Smooth muscle cell (in vitro differentiated cells): ENCODE measurements at regions not wholly inside any gene's neighbourhood (a gene's known extent, or its start where the extent isn't known, plus 50 kb on each side); places are given as distances from the start of the nearest gene placed in this dataset.

Source experiments
- DNase-seq: peaks from one replicate; lab custom pipeline; 2025; ENCODE audit not compliant: unreplicated experiment; lab: John Stamatoyannopoulos, UW
- H2AFZ ChIP-seq: fragments of 200-600 bp; sonication (generic); 2 replicates; pipeline ENCODE4 v1.6.0; 2016; ENCODE audit warnings: antibody characterized with exemption, low read depth, mild to moderate bottlenecking
- H3F3A ChIP-seq: fragments of 200-600 bp; sonication (generic); 2 replicates; pipeline ENCODE4 v1.6.0; 2017; ENCODE audit warnings: antibody characterized with exemption, low read depth
- H3K27ac ChIP-seq: fragments of 200-600 bp; sonication (generic); 2 replicates; pipeline ENCODE4 v1.5.1; 2016; ENCODE audit warnings: low read depth, mild to moderate bottlenecking
- H3K27me3 ChIP-seq: fragments of 200-600 bp; sonication (generic); 2 replicates; pipeline ENCODE4 v1.6.1; 2016; ENCODE audit warnings: low read depth, mild to moderate bottlenecking
- H3K36me3 ChIP-seq: fragments of 200-600 bp; sonication (generic); 2 replicates; pipeline ENCODE4 v1.5.1; 2016; ENCODE audit warnings: low read depth
- H3K4me1 ChIP-seq: fragments of 200-600 bp; sonication (generic); 2 replicates; pipeline ENCODE4 v1.5.1; 2016; ENCODE audit warnings: low read depth
- H3K4me2 ChIP-seq: fragments of 200-600 bp; sonication (generic); 2 replicates; pipeline ENCODE4 v1.6.0; 2016; ENCODE audit warnings: mild to moderate bottlenecking
- H3K4me3 ChIP-seq: fragments of 200-600 bp; sonication (generic); 2 replicates; pipeline ENCODE4 v1.5.1; 2016; ENCODE audit warnings: mild to moderate bottlenecking
- H3K79me2 ChIP-seq: fragments of 200-600 bp; sonication (generic); 2 replicates; pipeline ENCODE4 v1.6.0; 2016; ENCODE audit warnings: low read depth, mild to moderate bottlenecking
- H3K9ac ChIP-seq: fragments of 200-600 bp; sonication (generic); 2 replicates; pipeline ENCODE4 v1.6.0; 2016; ENCODE audit warnings: low read depth
- H3K9me3 ChIP-seq: fragments of 200-600 bp; sonication (generic); replicated peaks from 2 replicates; pipeline ENCODE4 v1.5.1; 2016; ENCODE audit warnings: low read depth
- H4K20me1 ChIP-seq: fragments of 200-600 bp; sonication (generic); 2 replicates; pipeline ENCODE4 v1.6.0; 2016; ENCODE audit warnings: low read depth
- WGBS: methylation state at CpG from one replicate; pipeline ENCODE4 v1.1.7; 2016; ENCODE audit warnings: low lambda C conversion rate; 5-methylcytosine and 5-hydroxymethylcytosine counted together
- TF ChIP-seq, protein P1 (sequence below): fragments of 200-600 bp; sonication (generic); IDR thresholded peaks from 2 replicates; pipeline ENCODE4 v1.5.1; 2017; ENCODE audit warnings: borderline replicate concordance, mild to moderate bottlenecking, antibody characterized with exemption; ENCODE audit not compliant: insufficient read depth, poor library complexity, severe bottlenecking

DNA sequence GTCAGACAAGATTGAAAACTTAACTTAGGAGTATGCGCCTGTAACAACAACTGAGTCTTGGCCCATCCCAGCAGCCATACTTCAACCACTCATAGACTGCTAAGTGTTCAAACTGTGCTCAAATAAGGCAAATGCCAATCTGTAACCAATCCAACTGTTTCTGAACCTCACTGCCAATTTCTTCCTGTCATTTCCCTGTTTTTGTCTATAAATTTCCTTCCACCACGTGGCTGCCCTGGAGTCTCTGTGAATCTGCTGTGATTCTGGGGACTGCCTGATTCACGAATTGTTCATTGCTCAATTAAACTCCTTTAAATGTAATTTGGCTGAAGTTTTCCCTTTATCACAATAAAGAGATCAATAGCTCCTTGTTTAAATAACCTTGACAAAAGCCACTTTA is 50.8 kb upstream of the FREM2 start:
- Histone ChIP-seq H3K9me3 (no peaks in the 10 kb centered on the region), H3K4me3 (no peak overlapping the region), H3K4me2 (no peak overlapping the region), H4K20me1 (no peaks in the 10 kb centered on the region), H3F3A (no peaks in the 10 kb centered on the region), H3K9ac (no peak overlapping the region), H3K79me2 (no peaks in the 10 kb centered on the region), H3K4me1 (no peaks in the 10 kb centered on the region), H3K36me3 (no peaks in the 10 kb centered on the region), H3K27me3 (no peaks in the 10 kb centered on the region), H2AFZ (no peak overlapping the region), H3K27ac (no peak overlapping the region)
- no peak for DNase-seq
- TF ChIP-seq, protein P1, sequence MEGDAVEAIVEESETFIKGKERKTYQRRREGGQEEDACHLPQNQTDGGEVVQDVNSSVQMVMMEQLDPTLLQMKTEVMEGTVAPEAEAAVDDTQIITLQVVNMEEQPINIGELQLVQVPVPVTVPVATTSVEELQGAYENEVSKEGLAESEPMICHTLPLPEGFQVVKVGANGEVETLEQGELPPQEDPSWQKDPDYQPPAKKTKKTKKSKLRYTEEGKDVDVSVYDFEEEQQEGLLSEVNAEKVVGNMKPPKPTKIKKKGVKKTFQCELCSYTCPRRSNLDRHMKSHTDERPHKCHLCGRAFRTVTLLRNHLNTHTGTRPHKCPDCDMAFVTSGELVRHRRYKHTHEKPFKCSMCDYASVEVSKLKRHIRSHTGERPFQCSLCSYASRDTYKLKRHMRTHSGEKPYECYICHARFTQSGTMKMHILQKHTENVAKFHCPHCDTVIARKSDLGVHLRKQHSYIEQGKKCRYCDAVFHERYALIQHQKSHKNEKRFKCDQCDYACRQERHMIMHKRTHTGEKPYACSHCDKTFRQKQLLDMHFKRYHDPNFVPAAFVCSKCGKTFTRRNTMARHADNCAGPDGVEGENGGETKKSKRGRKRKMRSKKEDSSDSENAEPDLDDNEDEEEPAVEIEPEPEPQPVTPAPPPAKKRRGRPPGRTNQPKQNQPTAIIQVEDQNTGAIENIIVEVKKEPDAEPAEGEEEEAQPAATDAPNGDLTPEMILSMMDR: no peak
- 82% methylated on average over 3 of the region's 3 CpGs for WGBS

DNA sequence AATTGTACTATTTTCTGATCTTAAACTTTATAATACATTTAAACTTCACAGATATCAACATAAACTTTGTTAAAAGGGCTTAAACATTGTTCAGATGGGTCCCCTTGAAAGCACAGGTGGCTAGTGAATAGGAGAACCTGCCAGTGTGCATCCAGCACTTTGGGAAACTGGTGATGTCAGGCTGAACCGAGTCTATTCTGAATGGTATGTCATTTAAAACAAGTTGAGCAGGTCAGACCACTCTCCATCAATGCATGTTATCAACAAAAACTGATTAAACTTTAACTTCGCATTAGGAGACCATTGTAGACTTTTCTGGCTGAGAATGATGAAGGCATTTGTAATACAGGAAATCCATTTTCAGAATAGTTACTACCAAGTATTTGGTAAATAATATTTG is 50.1 kb upstream of the FREM2 start:
- WGBS: 65% methylated on average over 2 of the region's 2 CpGs
- no peaks in the 10 kb centered on the region for H4K20me1 ChIP-seq
- no peaks in the 10 kb centered on the region for H3K9me3 ChIP-seq
- no peaks in the 10 kb centered on the region for H3K79me2 ChIP-seq
- no peak overlapping the region for H3K4me2 ChIP-seq
- no peak overlapping the region for H2AFZ ChIP-seq
- H3K27ac ChIP-seq: no peak overlapping the region
- no peaks in the 10 kb centered on the region for H3F3A ChIP-seq
- no peak overlapping the region for H3K4me3 ChIP-seq
- no peaks in the 10 kb centered on the region for H3K27me3 ChIP-seq
- H3K36me3 ChIP-seq: no peaks in the 10 kb centered on the region
- H3K9ac ChIP-seq: no peak overlapping the region
- DNase-seq: no peak
- TF ChIP-seq, protein P1: no peak
- no peaks in the 10 kb centered on the region for H3K4me1 ChIP-seq
